ENCODE measurements at regions not wholly inside any gene's neighbourhood (a gene's known extent, or its start where the extent isn't known, plus 50 kb on each side); places are given as distances from the start of the nearest gene placed in this dataset.

- FAIRE-seq (peak; percentile 66), DNase-seq (ENCODE audit: low read depth in 1 of 2, low spot score in 2 of 2) (no peak)
- H3K27ac ChIP-seq (ENCODE audit: low read depth, low read length) = no peak overlapping the region
- H3K18ac ChIP-seq (ENCODE audit: extremely low read depth, low read length) = no peak overlapping the region
- no peak overlapping the region for H2BK12ac ChIP-seq (ENCODE audit: low read depth, low read length)
- no peaks in the 10 kb centered on the region for H4K20me1 ChIP-seq (replicated peaks in 1 of 2; ENCODE audit: control insufficient read depth in 1 of 2, insufficient read depth in 2 of 2, low read length in 2 of 2)
- H4K8ac ChIP-seq (ENCODE audit: extremely low read depth, insufficient read depth, low read length) = no peak overlapping the region
- H4K91ac ChIP-seq (replicated peaks; ENCODE audit: insufficient read length, low read length) = no peak overlapping the region
- no peak overlapping the region for H3K14ac ChIP-seq (ENCODE audit: insufficient read length)
- H3K36me3 ChIP-seq (ENCODE audit: control insufficient read depth in 2 of 4, insufficient read depth in 4 of 4, low read length in 3 of 4) = no peaks in the 10 kb centered on the region
- no peaks in the 10 kb centered on the region for H3K4me1 ChIP-seq (replicated peaks in 1 of 4; ENCODE audit: control insufficient read depth in 3 of 4, insufficient read depth in 4 of 4, low read length in 3 of 4)
- H3K9me3 ChIP-seq (ENCODE audit: insufficient read depth in 2 of 2, low read depth in 1 of 2, low read length in 1 of 2) = no peaks in the 10 kb centered on the region
- H3K9ac ChIP-seq (replicated peaks in 1 of 4; ENCODE audit: extremely low read depth in 1 of 4, low read depth in 3 of 4, low read length in 3 of 4) = no peak overlapping the region
- H3K23me2 ChIP-seq (ENCODE audit: low read depth, low read length) = no peaks in the 10 kb centered on the region
- no peak overlapping the region for H2BK15ac ChIP-seq (ENCODE audit: low read length)
- H2BK120ac ChIP-seq (replicated peaks; ENCODE audit: low read depth, low read length) = no peak overlapping the region
- no peak overlapping the region for H2BK20ac ChIP-seq (ENCODE audit: low read length)
- no peak overlapping the region for H2AK5ac ChIP-seq (ENCODE audit: low read depth, low read length)
- ChIA-PET POLR2A (ENCODE audit: partially characterized antibody) (no interaction called here), CTCF (ENCODE audit: partially characterized antibody) (no interaction called here)
- no peak overlapping the region for H3K23ac ChIP-seq (ENCODE audit: insufficient read length)
- H4K5ac ChIP-seq (ENCODE audit: insufficient read length, low read depth, low read length) = no peak overlapping the region
- no peak overlapping the region for H3K4ac ChIP-seq (replicated peaks; ENCODE audit: insufficient read length, low read depth, low read length)
- no peaks in the 10 kb centered on the region for H3K79me2 ChIP-seq (ENCODE audit: control insufficient read depth in 1 of 2, insufficient read depth in 2 of 2, low read length in 2 of 2)
- no peak overlapping the region for H2AFZ ChIP-seq (ENCODE audit: low read length)
- no peak overlapping the region for H3K4me3 ChIP-seq (ENCODE audit: extremely low read depth in 1 of 4, insufficient read depth in 2 of 4, low read depth in 3 of 4, low read length in 4 of 4)
- 83% methylated on average over 10 of the region's 12 CpGs; no CpG with 5 or more reads in 1 of the 2 experiments for WGBS, 2 experiments (ENCODE audit: extremely low coverage in 1 of 2, insufficient coverage in 1 of 2, insufficient read length in 1 of 2, insufficient replicate concordance in 2 of 2, low coverage in 1 of 2, low lambda C conversion rate in 2 of 2, missing lambda C conversion rate in 1 of 2)
- H3K27me3 ChIP-seq (replicated peaks in 1 of 4; ENCODE audit: control insufficient read depth in 3 of 4, extremely low read depth in 1 of 4, insufficient read depth in 3 of 4, low read length in 3 of 4) = no peaks in the 10 kb centered on the region
- no peak overlapping the region for H3K56ac ChIP-seq (replicated peaks; ENCODE audit: insufficient read length, low read depth, low read length)
- no peaks in the 10 kb centered on the region for H3K79me1 ChIP-seq (ENCODE audit: low read depth, low read length)
- no peak overlapping the region for H2BK5ac ChIP-seq (ENCODE audit: low read depth, low read length)
- H3K4me2 ChIP-seq (ENCODE audit: insufficient read depth in 1 of 2, low read depth in 2 of 2, low read length in 2 of 2) = no peak overlapping the region
- TF ChIP-seq SRF (IDR thresholded peaks at IDR 0.05; ENCODE audit: low read depth, low read length) = no peak
- TF ChIP-seq FOSL1 (IDR thresholded peaks at IDR 0.05; ENCODE audit: insufficient read depth, low read depth, low read length) = no peak
- no peak for TF ChIP-seq RFX5 (IDR thresholded peaks at IDR 0.05; ENCODE audit: borderline replicate concordance, low read depth, low read length)
- TF ChIP-seq MAX (IDR thresholded peaks at IDR 0.05) = no peak
- no peak for TF ChIP-seq CTBP2 (IDR thresholded peaks at IDR 0.05; ENCODE audit: borderline replicate concordance, insufficient read depth, insufficient read length, low read length)
- TF ChIP-seq KDM4A (IDR thresholded peaks at IDR 0.05; ENCODE audit: low read depth, low read length, severe bottlenecking) = no peak
- no peak for TF ChIP-seq SUZ12 (IDR thresholded peaks at IDR 0.05; ENCODE audit: low read length)
Measured at GRCh38 chrX:3461397-3462165, 115.1 kb upstream of the MXRA5 start.

All from H1 (cell line).